ENCODE measurements at regions not wholly inside any gene's neighbourhood (a gene's known extent, or its start where the extent isn't known, plus 50 kb on each side); places are given as distances from the start of the nearest gene placed in this dataset.

- Mint-ChIP-seq H3K36me3 (peaks cover under 1% of the 10 kb centered on the region; the same call in 1 of the 2 replicates), H3K27ac (no peak overlapping the region), H3K4me1 (peaks cover 22% of the 10 kb centered on the region), H3K9me3 (peaks cover 9% of the 10 kb centered on the region), H3K4me3 (no peak overlapping the region), H3K27me3 (ENCODE audit: low read depth) (no peaks in the 10 kb centered on the region)
- DNase-seq (ENCODE audit: low spot score) (no peak), ATAC-seq (no peak)
- TF ChIP-seq, protein P1, sequence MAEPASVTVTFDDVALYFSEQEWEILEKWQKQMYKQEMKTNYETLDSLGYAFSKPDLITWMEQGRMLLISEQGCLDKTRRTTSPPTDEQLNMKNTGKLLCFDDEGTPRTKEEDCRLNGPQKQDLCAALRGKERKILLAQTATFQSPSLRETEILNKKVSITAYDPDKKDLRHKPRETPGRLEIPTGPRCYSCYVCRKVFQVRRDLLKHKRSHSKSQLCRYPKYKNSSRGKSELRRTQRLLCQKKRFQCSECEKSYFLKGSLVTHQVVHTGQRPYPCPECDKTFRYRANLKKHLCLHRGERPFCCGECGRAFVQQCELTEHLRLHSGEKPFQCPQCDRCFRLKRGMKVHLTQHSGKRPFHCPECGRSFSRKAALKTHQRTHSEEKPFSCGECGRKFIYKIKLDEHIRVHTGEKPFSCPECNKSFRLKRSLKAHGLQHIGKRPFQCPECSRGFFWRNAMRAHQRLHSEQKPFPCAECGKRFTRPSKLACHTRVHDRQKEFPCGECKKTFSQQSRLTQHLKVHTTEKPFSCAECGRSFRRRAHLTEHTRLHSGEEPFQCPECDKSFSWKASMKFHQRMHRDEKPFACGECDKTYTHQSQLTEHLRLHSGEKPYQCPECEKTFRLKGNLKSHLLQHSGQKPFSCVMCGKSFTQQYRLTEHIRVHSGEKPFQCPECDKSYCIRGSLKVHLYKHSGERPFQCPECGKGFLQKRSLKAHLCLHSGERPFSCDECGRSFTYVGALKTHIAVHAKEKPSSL (CRISPR knock-in tag; conservative IDR thresholded peaks at IDR 0.05), result no peak
- TF ChIP-seq ZNF219 (CRISPR knock-in tag; IDR thresholded peaks at IDR 0.05; ENCODE audit: borderline replicate concordance), result no peak
- POLR2A ChIA-PET, result no interaction called here
- CTCF ChIA-PET, result no interaction called here
These were observed 232.5 kb downstream of the ANKRD50 start for GRCh38 chr4:124480061-124480460.

- ATAC-seq (no peak), DNase-seq (ENCODE audit: low spot score) (no peak)
- peaks cover 1% of the 10 kb centered on the region for H3K36me3 Mint-ChIP-seq
- CTCF ChIA-PET, result no interaction called here
- no peak overlapping the region for H3K4me3 Mint-ChIP-seq
- H3K27me3 Mint-ChIP-seq (ENCODE audit: low read depth), result no peaks in the 10 kb centered on the region
- TF ChIP-seq CREM (CRISPR knock-in tag; IDR thresholded peaks at IDR 0.05) (no peak), ATF6 (CRISPR knock-in tag; IDR thresholded peaks at IDR 0.05) (no peak), ATF1 (CRISPR knock-in tag; IDR thresholded peaks at IDR 0.05) (no peak), NFYB (CRISPR knock-in tag; conservative IDR thresholded peaks at IDR 0.05; ENCODE audit: low read depth) (no peak), ZNF121 (CRISPR knock-in tag; IDR thresholded peaks at IDR 0.05) (no peak), PREB (CRISPR knock-in tag; IDR thresholded peaks at IDR 0.05; ENCODE audit: borderline replicate concordance) (no peak), ZSCAN18 (CRISPR knock-in tag; IDR thresholded peaks at IDR 0.05) (no peak), FOXJ3 (CRISPR knock-in tag; IDR thresholded peaks at IDR 0.05; ENCODE audit: borderline replicate concordance) (no peak), ZNF416 (CRISPR knock-in tag; IDR thresholded peaks at IDR 0.05) (no peak), JAZF1 (CRISPR knock-in tag; IDR thresholded peaks at IDR 0.05) (no peak), TCF7 (CRISPR knock-in tag; IDR thresholded peaks at IDR 0.05; ENCODE audit: low read depth) (no peak)
- POLR2A ChIA-PET, result no interaction called here
- peaks cover 22% of the 10 kb centered on the region for H3K4me1 Mint-ChIP-seq
- peaks cover 2% of the 10 kb centered on the region for H3K9me3 Mint-ChIP-seq
- no peak overlapping the region for H3K27ac Mint-ChIP-seq
These were observed 231.4 kb downstream of the ANKRD50 start for GRCh38 chr4:124481123-124481522.

DNA sequence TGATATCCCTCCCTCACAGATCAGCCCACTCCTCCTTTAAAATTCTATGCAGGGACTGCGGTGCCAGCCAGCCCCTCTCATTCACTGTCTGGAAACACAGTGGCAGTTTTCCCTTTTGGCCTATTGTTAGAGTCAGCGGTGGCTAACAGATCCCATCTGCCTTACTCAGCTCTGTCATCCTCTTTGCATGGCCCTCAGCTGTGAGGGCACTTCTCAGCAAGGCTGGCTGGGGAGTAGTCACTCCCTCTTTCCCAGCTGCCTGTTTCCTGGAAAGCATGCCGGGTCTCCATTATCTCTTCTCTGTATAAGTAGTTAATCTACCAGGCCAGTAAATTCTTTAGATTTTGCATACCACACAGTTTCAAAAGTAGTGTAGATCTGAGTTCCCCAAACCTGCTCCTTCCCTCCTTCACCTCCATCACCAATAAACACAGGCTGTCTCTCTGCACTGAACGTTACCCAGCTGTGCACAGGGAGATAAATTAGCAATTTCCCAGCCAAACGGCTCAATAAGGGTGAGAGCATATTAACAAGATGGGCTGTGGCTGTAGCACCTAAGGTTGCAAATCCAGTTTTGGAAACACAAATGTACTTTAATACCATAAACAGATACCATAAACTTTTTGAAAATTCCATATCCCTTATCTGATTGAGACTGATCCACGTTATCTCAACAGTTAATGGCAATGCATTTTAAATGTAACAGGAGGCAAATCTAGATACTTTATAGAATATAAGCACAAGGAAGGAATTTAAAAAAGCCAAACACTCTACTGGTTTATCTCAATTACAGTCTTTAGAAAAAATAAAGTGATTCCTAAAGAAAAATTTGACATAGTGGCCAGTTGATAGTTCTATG lies 229.3 kb downstream of the ANKRD50 start:
- TF ChIP-seq FOXP4 (CRISPR knock-in tag; IDR thresholded peaks at IDR 0.05), result peak; percentile 59; the same call in 1 of the 2 replicates
- TF ChIP-seq AR (CRISPR knock-in tag; IDR thresholded peaks at IDR 0.05), result no peak
- TF ChIP-seq ZNF121 (CRISPR knock-in tag; IDR thresholded peaks at IDR 0.05), result 0 out of 2 replicates have a peak, but pooled peaks have one; percentile 19
- Mint-ChIP-seq H3K27me3 (ENCODE audit: low read depth) (no peaks in the 10 kb centered on the region), H3K4me3 (no peak overlapping the region), H3K9me3 (peaks cover 8% of the 10 kb centered on the region), H3K27ac (peak overlapping the region; percentile 91), H3K36me3 (peaks cover 10% of the 10 kb centered on the region), H3K4me1 (peaks cover 22% of the 10 kb centered on the region)
- ATAC-seq, result peak; percentile 99
- ChIA-PET POLR2A (no interaction called here), CTCF (no interaction called here)
- DNase-seq (ENCODE audit: low spot score), result no peak

Data from WTC11 (cell line).